ENCODE measurements at regions not wholly inside any gene's neighbourhood (a gene's known extent, or its start where the extent isn't known, plus 50 kb on each side); places are given as distances from the start of the nearest gene placed in this dataset.

DNA sequence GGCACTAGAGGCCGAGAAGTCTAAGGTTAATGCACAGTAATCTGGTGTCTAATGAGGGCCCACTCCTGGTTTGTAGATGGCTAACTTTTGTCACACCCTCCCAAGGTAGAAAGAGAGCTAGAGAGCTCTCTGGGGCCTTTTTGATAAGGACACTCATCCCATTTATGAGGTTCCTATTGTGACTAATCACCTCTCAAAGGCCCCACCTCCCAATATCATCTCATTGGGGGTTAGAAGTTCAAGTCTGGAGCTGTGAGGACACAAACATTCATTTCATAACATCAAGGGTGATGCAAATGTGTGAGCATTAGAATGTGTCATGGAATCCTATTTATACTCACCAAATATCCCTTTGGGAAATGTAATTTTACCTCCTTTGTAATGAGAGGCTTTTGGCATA, 79.2 kb upstream of the SLC10A2 start:
- no peaks in the 10 kb centered on the region for H3K27me3 ChIP-seq (replicated peaks)
- H3K36me3 ChIP-seq (replicated peaks): no peaks in the 10 kb centered on the region
- in situ Hi-C loops (cut with HindIII; ENCODE audit: low pct_ligation_motif_present, low sequenced_read_pairs): no loop called here
- TF ChIP-seq CTCF (IDR thresholded peaks at IDR 0.05; ENCODE audit: low read depth, low read length, missing control alignments): no peak
- H3K27ac ChIP-seq: no peak overlapping the region
- peak; percentile 6 for DNase-seq
- H3K4me3 ChIP-seq (ENCODE audit: low read depth, low read length): no peak overlapping the region

DNA sequence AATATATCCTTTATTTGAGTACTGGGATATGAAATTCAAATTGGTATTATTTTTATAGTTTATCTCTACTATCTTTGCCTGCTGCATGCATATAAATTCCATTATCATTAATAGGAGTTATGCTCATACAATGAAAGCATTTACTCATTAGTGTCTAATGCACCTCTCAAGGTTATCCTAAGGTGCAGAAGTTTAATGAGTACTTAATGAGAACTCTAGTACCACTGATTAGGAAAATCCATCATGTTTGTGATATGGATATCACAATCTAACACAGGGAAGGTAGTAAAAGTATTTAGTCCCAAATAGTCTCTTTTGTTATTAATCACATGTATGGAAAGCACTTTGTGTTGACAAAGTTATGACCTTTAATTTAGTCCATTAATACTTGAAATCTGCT, 77.2 kb upstream of the SLC10A2 start:
- DNase-seq: no peak
- H3K27me3 ChIP-seq (replicated peaks): no peaks in the 10 kb centered on the region
- no peak overlapping the region for H3K4me3 ChIP-seq (ENCODE audit: low read depth, low read length)
- in situ Hi-C loops (cut with HindIII; ENCODE audit: low pct_ligation_motif_present, low sequenced_read_pairs): no loop called here
- H3K27ac ChIP-seq: no peak overlapping the region
- H3K36me3 ChIP-seq (replicated peaks): no peaks in the 10 kb centered on the region
- no peak for TF ChIP-seq CTCF (IDR thresholded peaks at IDR 0.05; ENCODE audit: low read depth, low read length, missing control alignments)

DNA sequence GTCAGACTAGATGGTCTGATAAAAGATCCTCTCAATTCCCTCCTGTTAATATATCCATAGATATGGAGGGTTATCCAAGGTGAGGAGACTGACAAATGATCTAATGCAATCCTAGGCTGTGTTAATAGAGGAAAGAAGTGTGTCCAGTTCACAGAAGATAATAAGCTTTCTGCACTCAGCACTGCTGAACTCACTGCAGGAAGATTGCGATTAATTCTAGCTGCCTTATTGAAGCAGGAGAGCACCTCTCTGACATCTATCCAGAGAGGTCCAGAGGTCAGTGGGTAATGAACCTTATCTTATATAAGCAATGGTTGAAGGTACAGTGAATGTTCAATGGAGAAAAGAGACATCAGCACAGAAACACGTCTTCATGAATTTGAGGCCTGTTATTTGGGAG, 75.9 kb upstream of the SLC10A2 start:
- TF ChIP-seq CTCF (IDR thresholded peaks at IDR 0.05; ENCODE audit: low read depth, low read length, missing control alignments): no peak
- no peak overlapping the region for H3K4me3 ChIP-seq (ENCODE audit: low read depth, low read length)
- no peaks in the 10 kb centered on the region for H3K27me3 ChIP-seq (replicated peaks)
- no peak for DNase-seq
- H3K36me3 ChIP-seq (replicated peaks): no peaks in the 10 kb centered on the region
- H3K27ac ChIP-seq: no peak overlapping the region
- in situ Hi-C loops (cut with HindIII; ENCODE audit: low pct_ligation_motif_present, low sequenced_read_pairs): no loop called here

DNA sequence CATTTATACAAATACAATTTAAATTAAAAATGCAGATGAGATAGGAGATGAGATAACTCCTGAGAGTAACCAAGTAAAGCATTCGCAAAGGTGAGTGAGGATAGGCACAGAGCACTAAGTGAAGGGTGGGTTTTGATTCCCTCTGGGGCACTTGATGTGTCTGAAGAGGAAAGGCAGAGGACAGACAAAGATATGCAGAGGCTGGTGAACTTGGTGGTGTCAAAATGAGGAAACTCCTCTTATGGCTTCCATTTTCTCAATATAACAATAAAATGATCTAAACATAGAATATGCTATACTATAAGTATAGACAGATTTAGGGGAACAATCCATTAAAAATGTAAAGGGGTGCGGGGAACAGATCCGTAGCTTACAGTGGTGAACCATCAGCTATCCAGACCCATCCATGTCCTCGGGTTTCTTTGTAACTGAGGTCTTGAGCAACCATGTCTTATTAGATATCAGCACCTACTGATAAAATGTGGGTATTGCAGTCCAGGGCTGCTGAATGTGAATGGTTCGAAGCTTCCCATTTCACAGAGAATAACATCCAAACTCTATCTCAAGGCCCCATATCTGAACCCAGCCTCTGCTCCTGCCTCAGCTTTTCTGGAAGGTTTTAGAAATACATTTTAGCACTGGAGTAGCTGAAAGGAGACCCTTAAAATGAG, 73.9 kb upstream of the SLC10A2 start:
- TF ChIP-seq CTCF (IDR thresholded peaks at IDR 0.05; ENCODE audit: low read depth, low read length, missing control alignments): peak; percentile 43

GRCh38 chr13:103134271-103134670, 68.1 kb upstream of the SLC10A2 start:
- no peak for TF ChIP-seq CTCF (IDR thresholded peaks at IDR 0.05; ENCODE audit: low read depth, low read length, missing control alignments)
- Histone ChIP-seq H3K36me3 (replicated peaks) (no peaks in the 10 kb centered on the region), H3K27me3 (replicated peaks) (no peaks in the 10 kb centered on the region), H3K4me3 (ENCODE audit: low read depth, low read length) (no peak overlapping the region), H3K27ac (no peak overlapping the region)
- DNase-seq: no peak
- in situ Hi-C loops (cut with HindIII; ENCODE audit: low pct_ligation_motif_present, low sequenced_read_pairs): no loop called here

More for the DNA sequence above, 73.9 kb upstream of the SLC10A2 start:
- Histone ChIP-seq H3K36me3 (replicated peaks) (no peaks in the 10 kb centered on the region), H3K27me3 (replicated peaks) (no peaks in the 10 kb centered on the region), H3K4me3 (ENCODE audit: low read depth, low read length) (no peak overlapping the region), H3K27ac (no peak overlapping the region)
- DNase-seq: peak; percentile 33
- in situ Hi-C loops (cut with HindIII; ENCODE audit: low pct_ligation_motif_present, low sequenced_read_pairs): no loop called here

DNA sequence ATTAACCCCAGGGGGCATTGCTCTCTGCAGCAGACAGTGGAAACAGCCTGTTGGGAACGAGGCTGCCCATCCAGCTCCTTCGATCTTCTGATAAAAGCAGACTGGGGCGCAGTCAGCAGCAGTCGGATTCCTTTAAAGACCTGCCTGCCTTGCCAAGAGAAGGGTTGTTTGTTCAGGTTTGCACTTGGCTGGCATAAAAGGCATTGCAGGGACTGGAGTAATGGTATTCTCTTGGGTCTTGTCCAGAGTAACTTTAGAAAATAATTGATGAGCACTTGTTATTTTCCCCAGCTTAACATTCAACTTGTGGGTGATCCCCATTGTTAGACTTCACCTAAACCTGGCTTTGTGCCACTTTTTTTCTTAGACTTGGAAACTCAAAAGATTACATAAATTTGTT, 67.3 kb upstream of the SLC10A2 start:
- Histone ChIP-seq H3K27me3 (replicated peaks) (no peaks in the 10 kb centered on the region), H3K4me3 (ENCODE audit: low read depth, low read length) (no peak overlapping the region), H3K27ac (no peak overlapping the region), H3K36me3 (replicated peaks) (no peaks in the 10 kb centered on the region)
- TF ChIP-seq CTCF (IDR thresholded peaks at IDR 0.05; ENCODE audit: low read depth, low read length, missing control alignments): no peak
- in situ Hi-C loops (cut with HindIII; ENCODE audit: low pct_ligation_motif_present, low sequenced_read_pairs): no loop called here
- DNase-seq: no peak

All from brain microvascular endothelial cell (primary cell).